Activated CD8-positive, alpha-beta memory T cell treated with anti-CD3 and anti-CD28 coated beads, Interleukin-2, amount 10 ng/mL, durations not matched to agents 7 days and 5 days (primary cell): ENCODE measurements at regions not wholly inside any gene's neighbourhood (a gene's known extent, or its start where the extent isn't known, plus 50 kb on each side); places are given as distances from the start of the nearest gene placed in this dataset.
"Not testable (repeated sequence)": the region's sequence is repeated elsewhere in the genome, so short reads cannot be mapped to it uniquely, and the experiment has no call there.

ENCODE experiments used
- ATAC-seq: fragments of 150-1000 bp; cut with Tn5 transposase; one replicate; pipeline ENCODE4 v1.10.0; 2021; ENCODE audit warnings: moderate library complexity
- CTCF ChIA-PET: fragments of 350-600 bp; sonication (Branson Sonifier 250); formaldehyde crosslinking; loops from one replicate; lab custom pipeline; 2021; ENCODE audit warnings: antibody characterized with exemption; lab: Charles Lee
- DNase-seq: peaks from one replicate; pipeline ENCODE4 v3.0.0-alpha.2; 2020
- H3K27ac Mint-ChIP-seq: one replicate; pipeline ENCODE4 v1.8.0; 2021; ENCODE audit warnings: mild to moderate bottlenecking, mixed read lengths
- H3K27me3 Mint-ChIP-seq: one replicate; pipeline ENCODE4 v1.8.0; 2021; ENCODE audit warnings: mixed read lengths
- H3K36me3 Mint-ChIP-seq: one replicate; pipeline ENCODE4 v1.8.0; 2021; ENCODE audit warnings: mild to moderate bottlenecking, mixed read lengths
- H3K4me1 Mint-ChIP-seq: one replicate; pipeline ENCODE4 v1.8.0; 2021; ENCODE audit warnings: mixed read lengths
- H3K4me3 Mint-ChIP-seq: one replicate; pipeline ENCODE4 v1.8.0; 2021; ENCODE audit warnings: mild to moderate bottlenecking, moderate library complexity, mixed read lengths
- H3K9me3 Mint-ChIP-seq: one replicate; pipeline ENCODE4 v1.8.0; 2022; ENCODE audit warnings: low read depth, mixed read lengths

DNA sequence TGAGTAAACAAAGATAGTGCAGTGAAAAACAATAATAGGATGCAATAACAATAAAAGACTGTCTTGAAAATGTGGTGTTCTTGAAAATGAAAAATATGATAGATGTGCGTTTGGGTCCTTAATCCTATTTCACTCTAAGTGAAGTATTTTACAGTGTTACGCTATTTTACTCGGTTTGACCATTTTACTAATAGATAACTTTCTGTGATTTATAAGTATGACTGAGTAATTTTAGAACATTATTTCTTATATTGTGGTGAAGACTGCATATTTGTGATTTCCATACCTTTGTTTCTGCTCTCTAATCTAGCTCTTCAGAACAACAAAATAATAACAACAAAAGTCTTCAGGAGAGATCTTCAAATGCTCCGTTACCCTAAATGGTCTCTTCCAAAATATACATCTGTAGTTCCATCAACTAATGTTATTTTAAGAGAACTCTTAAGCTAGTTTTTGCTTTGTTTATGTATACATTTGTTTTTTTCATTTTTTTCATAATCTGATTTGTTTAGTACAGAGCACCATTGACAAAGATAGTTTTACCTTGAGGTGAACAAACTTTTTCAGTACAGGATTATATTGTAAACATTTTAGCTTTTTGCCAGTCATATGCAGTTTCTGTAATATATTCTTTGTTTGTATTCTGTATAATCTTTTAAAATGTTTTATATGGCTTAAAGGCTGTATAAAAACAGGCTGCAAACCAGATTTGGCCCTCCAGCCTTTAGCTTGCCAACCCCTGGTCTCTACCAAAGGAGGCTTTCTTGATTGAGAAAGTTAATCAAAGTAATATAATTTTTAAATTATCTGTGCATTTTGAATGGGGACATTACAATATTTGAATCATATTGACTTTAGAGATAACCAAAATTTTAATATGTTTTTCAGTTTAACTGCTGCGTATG is 1572.7 kb upstream of the PRR20A start:
- H3K4me3 Mint-ChIP-seq: no peak overlapping the region
- H3K9me3 Mint-ChIP-seq: peaks cover 2% of the 10 kb centered on the region
- no peak overlapping the region for H3K27ac Mint-ChIP-seq
- CTCF ChIA-PET: no interaction called here
- no peak for DNase-seq
- H3K27me3 Mint-ChIP-seq: no peaks in the 10 kb centered on the region
- H3K4me1 Mint-ChIP-seq: no peaks in the 10 kb centered on the region
- ATAC-seq: no peak
- H3K36me3 Mint-ChIP-seq: no peaks in the 10 kb centered on the region

GRCh38 chr13:55569082-55569481 is 1571.6 kb upstream of the PRR20A start:
- H3K4me1 Mint-ChIP-seq: no peaks in the 10 kb centered on the region
- no peak for ATAC-seq
- no peaks in the 10 kb centered on the region for H3K36me3 Mint-ChIP-seq
- DNase-seq: no peak
- no peaks in the 10 kb centered on the region for H3K27me3 Mint-ChIP-seq
- CTCF ChIA-PET: no interaction called here
- H3K9me3 Mint-ChIP-seq: peaks cover 2% of the 10 kb centered on the region
- H3K27ac Mint-ChIP-seq: no peak overlapping the region
- H3K4me3 Mint-ChIP-seq: no peak overlapping the region

DNA sequence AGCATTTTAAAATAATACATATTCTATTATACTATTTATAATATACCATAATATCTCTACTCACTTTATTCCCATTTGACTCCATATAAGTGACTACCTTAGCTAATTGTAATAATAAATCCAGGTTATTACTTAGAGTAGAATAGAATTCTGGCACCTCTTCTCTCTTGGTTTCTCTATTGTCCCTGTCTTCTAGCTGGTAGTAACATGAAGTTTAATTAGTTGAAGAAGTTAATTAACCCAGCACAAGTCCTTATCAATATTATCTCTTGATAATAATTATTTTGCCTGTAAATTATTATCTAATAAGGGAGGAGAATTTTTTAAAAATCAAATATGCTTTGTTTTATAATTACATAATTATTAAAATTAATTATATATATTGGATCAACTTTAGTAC is 1571.2 kb upstream of the PRR20A start:
- Mint-ChIP-seq H3K9me3 (peaks cover 2% of the 10 kb centered on the region), H3K27ac (no peak overlapping the region), H3K27me3 (no peaks in the 10 kb centered on the region), H3K4me1 (no peaks in the 10 kb centered on the region), H3K4me3 (no peak overlapping the region), H3K36me3 (no peaks in the 10 kb centered on the region)
- DNase-seq: no peak
- ATAC-seq: no peak
- CTCF ChIA-PET: no interaction called here

GRCh38 chr13:55570371-55570770 is 1570.3 kb upstream of the PRR20A start:
- Mint-ChIP-seq H3K27me3 (no peaks in the 10 kb centered on the region), H3K27ac (no peak overlapping the region), H3K4me3 (no peak overlapping the region), H3K36me3 (no peaks in the 10 kb centered on the region), H3K4me1 (no peaks in the 10 kb centered on the region), H3K9me3 (peaks cover 2% of the 10 kb centered on the region)
- CTCF ChIA-PET: no interaction called here
- ATAC-seq: no peak
- no peak for DNase-seq

DNA sequence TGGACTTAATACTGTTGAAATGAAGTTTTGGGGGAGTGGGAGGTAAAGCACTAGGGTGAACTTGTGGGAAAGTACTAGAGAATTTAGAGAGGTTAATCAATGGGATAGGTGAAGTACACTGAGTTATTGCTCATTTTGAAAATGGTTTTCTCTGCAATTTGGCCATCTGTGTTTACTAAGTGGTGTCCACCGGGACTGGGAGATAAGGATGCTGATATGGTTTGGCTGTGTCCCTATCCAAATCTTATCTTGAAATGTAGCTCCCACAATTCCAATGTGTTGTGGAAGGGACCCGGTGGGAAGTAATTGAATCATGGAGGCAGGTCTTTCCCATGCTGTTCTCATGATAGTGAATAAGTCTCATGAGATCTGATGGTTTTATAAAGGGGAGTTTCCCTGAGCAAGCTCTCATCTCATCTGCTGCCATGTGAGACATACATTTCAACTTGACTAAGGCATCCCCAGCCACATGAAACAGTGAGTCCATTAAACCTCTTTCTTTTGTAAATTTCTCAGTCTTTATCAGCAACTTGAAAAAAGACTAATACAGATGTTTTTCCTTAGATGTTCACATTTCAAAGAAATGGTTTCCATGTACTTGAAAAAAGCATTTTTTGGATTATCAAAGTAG is 1569.4 kb upstream of the PRR20A start:
- Mint-ChIP-seq H3K4me1 (no peaks in the 10 kb centered on the region), H3K27ac (no peak overlapping the region), H3K27me3 (no peaks in the 10 kb centered on the region), H3K9me3 (peaks cover 2% of the 10 kb centered on the region), H3K4me3 (no peak overlapping the region), H3K36me3 (no peaks in the 10 kb centered on the region)
- DNase-seq: no peak
- no peak for ATAC-seq
- CTCF ChIA-PET: no interaction called here

GRCh38 chr13:55572408-55572807 is 1568.3 kb upstream of the PRR20A start:
- no peak for ATAC-seq
- CTCF ChIA-PET: no interaction called here
- Mint-ChIP-seq H3K4me3 (no peak overlapping the region), H3K27me3 (no peaks in the 10 kb centered on the region), H3K9me3 (peaks cover under 1% of the 10 kb centered on the region), H3K36me3 (no peaks in the 10 kb centered on the region), H3K27ac (no peak overlapping the region), H3K4me1 (no peaks in the 10 kb centered on the region)
- DNase-seq: no peak

DNA sequence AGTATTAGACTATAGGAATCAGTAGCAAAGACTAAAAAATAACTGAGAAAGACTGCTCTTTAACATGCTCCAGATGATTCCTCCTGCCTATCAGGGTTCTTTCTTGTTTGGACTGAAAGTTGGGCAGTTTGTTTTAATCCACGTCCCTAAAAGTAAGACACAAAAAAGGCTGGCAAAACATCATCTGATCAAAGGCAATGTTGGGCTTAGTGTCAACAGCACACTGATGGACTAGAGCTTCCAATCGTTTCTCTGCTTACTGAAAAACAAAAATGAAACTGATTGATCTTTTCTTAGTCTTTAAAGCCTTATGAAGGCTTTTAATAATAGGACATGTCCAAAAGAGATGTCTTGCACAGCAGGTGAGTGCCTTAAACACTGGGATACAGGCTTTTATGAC is 1567.9 kb upstream of the PRR20A start:
- ATAC-seq: no peak

DNA sequence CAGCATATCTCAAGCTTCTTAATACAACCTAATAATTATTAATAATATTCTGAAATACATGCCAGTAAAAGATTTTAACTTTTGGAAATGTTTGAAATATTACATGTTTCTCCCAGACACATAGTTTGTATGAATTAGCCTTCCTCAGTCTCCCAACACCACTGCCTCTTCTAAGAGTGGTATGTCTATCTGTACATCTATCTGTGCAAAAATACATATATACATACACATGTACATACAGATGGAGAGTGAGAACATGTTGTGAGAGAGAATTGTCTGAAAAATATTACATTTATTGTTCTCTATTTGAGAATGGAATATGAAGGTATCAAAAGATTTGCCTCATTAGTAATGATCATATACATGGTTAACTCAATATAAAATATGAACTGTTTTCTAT is 1567.2 kb upstream of the PRR20A start:
- no peaks in the 10 kb centered on the region for H3K4me1 Mint-ChIP-seq
- no peaks in the 10 kb centered on the region for H3K36me3 Mint-ChIP-seq
- no peak overlapping the region for H3K27ac Mint-ChIP-seq
- H3K4me3 Mint-ChIP-seq: no peak overlapping the region
- DNase-seq (no peak), ATAC-seq (no peak)
- peaks cover 4% of the 10 kb centered on the region for H3K9me3 Mint-ChIP-seq
- H3K27me3 Mint-ChIP-seq: no peaks in the 10 kb centered on the region
- CTCF ChIA-PET: no interaction called here

More for the DNA sequence above, 1567.9 kb upstream of the PRR20A start:
- no peaks in the 10 kb centered on the region for H3K27me3 Mint-ChIP-seq
- H3K27ac Mint-ChIP-seq: no peak overlapping the region
- H3K4me1 Mint-ChIP-seq: no peaks in the 10 kb centered on the region
- H3K36me3 Mint-ChIP-seq: no peaks in the 10 kb centered on the region
- no peak overlapping the region for H3K4me3 Mint-ChIP-seq
- CTCF ChIA-PET: no interaction called here
- no peak for DNase-seq
- peaks cover 4% of the 10 kb centered on the region for H3K9me3 Mint-ChIP-seq

GRCh38 chr13:55576389-55576788 is 1564.3 kb upstream of the PRR20A start:
- CTCF ChIA-PET: no interaction called here

GRCh38 chr13:55577082-55577846 is 1563.5 kb upstream of the PRR20A start:
- Mint-ChIP-seq H3K36me3 (no peaks in the 10 kb centered on the region), H3K4me1 (no peaks in the 10 kb centered on the region), H3K27ac (no peak overlapping the region), H3K4me3 (no peak overlapping the region), H3K27me3 (no peaks in the 10 kb centered on the region), H3K9me3 (peaks cover 6% of the 10 kb centered on the region)
- CTCF ChIA-PET: no interaction called here
- ATAC-seq (no peak), DNase-seq (no peak)

More at GRCh38 chr13:55576389-55576788, 1564.3 kb upstream of the PRR20A start:
- DNase-seq (no peak), ATAC-seq (no peak)
- Mint-ChIP-seq H3K27me3 (no peaks in the 10 kb centered on the region), H3K9me3 (peaks cover 6% of the 10 kb centered on the region), H3K36me3 (no peaks in the 10 kb centered on the region), H3K4me1 (no peaks in the 10 kb centered on the region), H3K27ac (no peak overlapping the region), H3K4me3 (no peak overlapping the region)

DNA sequence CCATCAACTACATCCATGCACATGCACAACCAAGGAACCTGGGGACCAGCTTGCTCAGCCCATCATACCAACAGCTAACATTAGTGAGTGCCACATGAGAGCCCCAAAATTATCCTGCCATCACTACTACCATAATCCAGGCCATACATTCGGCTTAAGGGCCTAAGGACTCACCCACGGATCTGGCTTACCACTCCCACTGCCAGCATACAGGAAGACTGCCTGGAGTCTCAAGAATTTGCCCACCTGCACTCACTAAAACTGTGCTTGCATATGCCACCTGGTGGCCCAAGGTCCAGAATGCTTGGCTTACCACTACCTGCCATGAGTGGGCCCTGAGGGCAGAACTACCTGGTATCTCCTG is 1562.9 kb upstream of the PRR20A start:
- no peaks in the 10 kb centered on the region for H3K36me3 Mint-ChIP-seq
- no peaks in the 10 kb centered on the region for H3K27me3 Mint-ChIP-seq
- H3K4me1 Mint-ChIP-seq: no peaks in the 10 kb centered on the region
- H3K4me3 Mint-ChIP-seq: no peak overlapping the region
- H3K9me3 Mint-ChIP-seq: peaks cover 6% of the 10 kb centered on the region
- CTCF ChIA-PET: no interaction called here
- no peak for DNase-seq
- ATAC-seq: no peak
- H3K27ac Mint-ChIP-seq: no peak overlapping the region

- H3K4me1 Mint-ChIP-seq, H3K27me3 Mint-ChIP-seq, ATAC-seq, H3K4me3 Mint-ChIP-seq, H3K36me3 Mint-ChIP-seq, H3K27ac Mint-ChIP-seq, DNase-seq, H3K9me3 Mint-ChIP-seq, CTCF ChIA-PET: not testable (repeated sequence)
These were observed 1558.4 kb upstream of the PRR20A start for GRCh38 chr13:55582294-55582693.

GRCh38 chr13:55583953-55584593 is 1556.6 kb upstream of the PRR20A start:
- peaks cover 5% of the 10 kb centered on the region for H3K9me3 Mint-ChIP-seq
- H3K27ac Mint-ChIP-seq: no peak overlapping the region
- H3K4me1 Mint-ChIP-seq: no peaks in the 10 kb centered on the region
- no peaks in the 10 kb centered on the region for H3K36me3 Mint-ChIP-seq
- DNase-seq: no peak
- H3K27me3 Mint-ChIP-seq: no peaks in the 10 kb centered on the region
- no peak overlapping the region for H3K4me3 Mint-ChIP-seq
- CTCF ChIA-PET: no interaction called here
- ATAC-seq: no peak
